ENCODE measurements at regions not wholly inside any gene's neighbourhood (a gene's known extent, or its start where the extent isn't known, plus 50 kb on each side); places are given as distances from the start of the nearest gene placed in this dataset.

DNA sequence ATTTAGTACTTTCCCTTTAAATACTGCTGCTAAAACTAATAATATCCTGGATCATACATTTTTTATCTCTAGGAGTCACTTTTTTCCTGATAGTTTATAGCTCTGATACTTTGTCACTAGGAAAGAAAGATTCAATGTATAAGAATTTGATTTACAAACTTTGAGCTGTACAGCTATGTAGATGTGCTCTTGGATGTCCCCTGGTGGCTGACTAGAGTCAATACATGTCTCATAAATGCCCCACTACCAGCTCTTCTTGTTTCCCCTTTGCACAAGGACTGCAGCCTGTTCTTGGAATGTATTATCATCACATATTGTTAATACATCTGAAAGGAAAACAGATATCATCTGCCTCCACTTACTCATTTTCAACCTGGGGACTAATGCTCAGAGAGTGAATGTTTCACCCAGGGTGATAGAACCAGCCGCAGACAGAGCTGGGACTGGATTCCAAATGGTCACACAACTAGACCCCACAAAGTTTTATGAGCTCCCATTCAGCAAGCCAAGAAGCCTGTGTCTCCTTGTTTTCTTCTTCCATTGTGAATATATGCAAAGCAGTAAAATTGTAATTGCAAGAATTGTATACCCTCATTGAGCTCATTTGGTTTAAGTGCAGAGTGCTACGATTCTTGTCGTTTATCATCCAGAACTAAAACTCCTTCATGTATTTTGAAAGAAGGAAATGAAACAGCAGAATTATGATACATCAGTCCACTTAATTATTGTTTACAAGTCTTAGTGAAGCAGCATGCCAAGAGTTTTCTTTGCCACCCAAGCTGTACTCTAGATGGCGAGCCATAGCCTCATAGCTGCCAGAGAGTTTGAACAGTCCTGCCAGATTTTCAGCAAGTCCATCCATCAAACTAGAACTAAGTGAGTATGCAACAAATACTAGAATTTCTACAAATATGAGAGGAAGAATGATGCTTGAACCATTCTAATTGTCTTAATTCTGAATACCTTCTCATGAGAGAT lies 261.6 kb upstream of the LMCD1 start:
- Histone ChIP-seq H3K4me3 (ENCODE audit: low read length) (no peak overlapping the region), H3K36me3 (ENCODE audit: insufficient read depth, low read length) (no peaks in the 10 kb centered on the region), H4K20me1 (ENCODE audit: insufficient read depth) (no peaks in the 10 kb centered on the region), H3K79me2 (replicated peaks; ENCODE audit: insufficient read depth, low read length) (no peaks in the 10 kb centered on the region), H3K27ac (ENCODE audit: low read length) (no peak overlapping the region), H3K9ac (ENCODE audit: low read length) (no peak overlapping the region), H3K9me2 (ENCODE audit: insufficient read depth, low read length) (no peaks in the 10 kb centered on the region), H3F3A (ENCODE audit: insufficient read depth, low read length, poor library complexity, severe bottlenecking) (no peaks in the 10 kb centered on the region), H3K4me2 (ENCODE audit: low read length) (no peak overlapping the region), H3K9me3 (ENCODE audit: low read length) (no peaks in the 10 kb centered on the region), H3K27me3 (ENCODE audit: insufficient read depth, low read depth, low read length) (no peaks in the 10 kb centered on the region), H2AFZ (ENCODE audit: low read depth, low read length) (no peak overlapping the region)
- no peak for TF ChIP-seq EP300 (conservative IDR thresholded peaks at IDR 0.05; ENCODE audit: poor library complexity, severe bottlenecking)
- peak; percentile 72 for TF ChIP-seq RAD21 (conservative IDR thresholded peaks at IDR 0.05)
- TF ChIP-seq, protein P1, sequence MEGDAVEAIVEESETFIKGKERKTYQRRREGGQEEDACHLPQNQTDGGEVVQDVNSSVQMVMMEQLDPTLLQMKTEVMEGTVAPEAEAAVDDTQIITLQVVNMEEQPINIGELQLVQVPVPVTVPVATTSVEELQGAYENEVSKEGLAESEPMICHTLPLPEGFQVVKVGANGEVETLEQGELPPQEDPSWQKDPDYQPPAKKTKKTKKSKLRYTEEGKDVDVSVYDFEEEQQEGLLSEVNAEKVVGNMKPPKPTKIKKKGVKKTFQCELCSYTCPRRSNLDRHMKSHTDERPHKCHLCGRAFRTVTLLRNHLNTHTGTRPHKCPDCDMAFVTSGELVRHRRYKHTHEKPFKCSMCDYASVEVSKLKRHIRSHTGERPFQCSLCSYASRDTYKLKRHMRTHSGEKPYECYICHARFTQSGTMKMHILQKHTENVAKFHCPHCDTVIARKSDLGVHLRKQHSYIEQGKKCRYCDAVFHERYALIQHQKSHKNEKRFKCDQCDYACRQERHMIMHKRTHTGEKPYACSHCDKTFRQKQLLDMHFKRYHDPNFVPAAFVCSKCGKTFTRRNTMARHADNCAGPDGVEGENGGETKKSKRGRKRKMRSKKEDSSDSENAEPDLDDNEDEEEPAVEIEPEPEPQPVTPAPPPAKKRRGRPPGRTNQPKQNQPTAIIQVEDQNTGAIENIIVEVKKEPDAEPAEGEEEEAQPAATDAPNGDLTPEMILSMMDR (IDR thresholded peaks at IDR 0.05; ENCODE audit: poor library complexity, severe bottlenecking) = peak; percentile 70
- peak; percentile 78 for TF ChIP-seq SMC3 (conservative IDR thresholded peaks at IDR 0.05; ENCODE audit: poor library complexity)
- TF ChIP-seq TAF1 (IDR thresholded peaks at IDR 0.05; ENCODE audit: low read depth) = no peak
- TF ChIP-seq EZH2 (IDR thresholded peaks at IDR 0.05; ENCODE audit: borderline replicate concordance, insufficient read depth, low read length, poor library complexity, severe bottlenecking) = no peak

DNA sequence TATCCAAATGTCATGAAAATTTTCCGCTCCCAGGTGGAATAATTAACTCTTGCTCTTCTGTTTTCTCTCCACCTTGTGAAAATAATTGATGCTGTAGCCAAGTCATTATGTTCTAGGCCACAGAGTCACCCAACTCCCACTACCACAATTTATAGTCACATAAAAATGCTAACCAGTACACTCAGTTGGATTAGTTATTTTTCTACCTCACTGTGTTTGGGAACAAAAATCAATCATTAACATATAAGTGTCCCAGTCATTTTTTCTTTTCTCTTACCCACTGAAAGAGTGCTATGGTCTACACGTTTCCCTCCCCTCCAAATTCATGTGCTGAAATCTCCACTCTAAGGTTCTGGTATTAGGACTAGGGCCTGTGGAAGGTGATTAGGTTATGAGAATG lies 255.6 kb upstream of the LMCD1 start:
- no peak for TF ChIP-seq MXI1 (conservative IDR thresholded peaks at IDR 0.05; ENCODE audit: poor library complexity, severe bottlenecking)
- TF ChIP-seq, protein P2, sequence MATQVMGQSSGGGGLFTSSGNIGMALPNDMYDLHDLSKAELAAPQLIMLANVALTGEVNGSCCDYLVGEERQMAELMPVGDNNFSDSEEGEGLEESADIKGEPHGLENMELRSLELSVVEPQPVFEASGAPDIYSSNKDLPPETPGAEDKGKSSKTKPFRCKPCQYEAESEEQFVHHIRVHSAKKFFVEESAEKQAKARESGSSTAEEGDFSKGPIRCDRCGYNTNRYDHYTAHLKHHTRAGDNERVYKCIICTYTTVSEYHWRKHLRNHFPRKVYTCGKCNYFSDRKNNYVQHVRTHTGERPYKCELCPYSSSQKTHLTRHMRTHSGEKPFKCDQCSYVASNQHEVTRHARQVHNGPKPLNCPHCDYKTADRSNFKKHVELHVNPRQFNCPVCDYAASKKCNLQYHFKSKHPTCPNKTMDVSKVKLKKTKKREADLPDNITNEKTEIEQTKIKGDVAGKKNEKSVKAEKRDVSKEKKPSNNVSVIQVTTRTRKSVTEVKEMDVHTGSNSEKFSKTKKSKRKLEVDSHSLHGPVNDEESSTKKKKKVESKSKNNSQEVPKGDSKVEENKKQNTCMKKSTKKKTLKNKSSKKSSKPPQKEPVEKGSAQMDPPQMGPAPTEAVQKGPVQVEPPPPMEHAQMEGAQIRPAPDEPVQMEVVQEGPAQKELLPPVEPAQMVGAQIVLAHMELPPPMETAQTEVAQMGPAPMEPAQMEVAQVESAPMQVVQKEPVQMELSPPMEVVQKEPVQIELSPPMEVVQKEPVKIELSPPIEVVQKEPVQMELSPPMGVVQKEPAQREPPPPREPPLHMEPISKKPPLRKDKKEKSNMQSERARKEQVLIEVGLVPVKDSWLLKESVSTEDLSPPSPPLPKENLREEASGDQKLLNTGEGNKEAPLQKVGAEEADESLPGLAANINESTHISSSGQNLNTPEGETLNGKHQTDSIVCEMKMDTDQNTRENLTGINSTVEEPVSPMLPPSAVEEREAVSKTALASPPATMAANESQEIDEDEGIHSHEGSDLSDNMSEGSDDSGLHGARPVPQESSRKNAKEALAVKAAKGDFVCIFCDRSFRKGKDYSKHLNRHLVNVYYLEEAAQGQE (IDR thresholded peaks at IDR 0.05; ENCODE audit: borderline replicate concordance) = no peak
- Histone ChIP-seq H3K27me3 (ENCODE audit: insufficient read depth, low read depth, low read length) (no peaks in the 10 kb centered on the region), H3K27ac (ENCODE audit: low read length) (no peak overlapping the region), H3K4me2 (ENCODE audit: low read length) (no peak overlapping the region), H3F3A (ENCODE audit: insufficient read depth, low read length, poor library complexity, severe bottlenecking) (no peaks in the 10 kb centered on the region), H3K9ac (ENCODE audit: low read length) (no peak overlapping the region), H3K9me3 (ENCODE audit: low read length) (no peaks in the 10 kb centered on the region), H3K9me2 (ENCODE audit: insufficient read depth, low read length) (no peaks in the 10 kb centered on the region), H2AFZ (ENCODE audit: low read depth, low read length) (no peak overlapping the region), H3K36me3 (ENCODE audit: insufficient read depth, low read length) (no peaks in the 10 kb centered on the region), H3K79me2 (replicated peaks; ENCODE audit: insufficient read depth, low read length) (no peaks in the 10 kb centered on the region), H4K20me1 (ENCODE audit: insufficient read depth) (no peaks in the 10 kb centered on the region), H3K4me3 (ENCODE audit: low read length) (no peak overlapping the region)
